ENCODE measurements at regions not wholly inside any gene's neighbourhood (a gene's known extent, or its start where the extent isn't known, plus 50 kb on each side); places are given as distances from the start of the nearest gene placed in this dataset.

DNA sequence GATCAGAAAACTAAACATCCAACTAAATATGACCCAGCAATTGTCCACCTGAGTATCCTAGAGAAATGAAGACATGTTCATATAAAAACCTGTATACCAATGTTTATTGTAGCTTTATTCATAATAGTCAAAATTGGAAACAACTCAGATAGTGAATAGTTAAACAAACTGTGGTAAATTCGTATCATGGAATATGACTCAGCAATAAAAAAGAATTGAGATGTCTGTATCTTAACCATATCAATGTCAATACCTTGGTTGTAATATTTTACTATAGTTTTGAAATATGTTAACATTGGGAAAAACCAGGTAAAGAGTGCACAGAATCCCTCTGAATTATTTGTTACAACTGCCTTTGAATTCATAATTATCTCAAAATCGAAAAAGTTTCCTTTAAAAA is 159.3 kb upstream of the GAP43 start:
- no peak for TF ChIP-seq CTCF (IDR thresholded peaks at IDR 0.05 in 4 of 5, conservative IDR thresholded peaks at IDR 0.05 in 1 of 5)
- no peak for TF ChIP-seq POLR2A (IDR thresholded peaks at IDR 0.05)
